ENCODE measurements at regions not wholly inside any gene's neighbourhood (a gene's known extent, or its start where the extent isn't known, plus 50 kb on each side); places are given as distances from the start of the nearest gene placed in this dataset.
"Not testable (repeated sequence)": the region's sequence is repeated elsewhere in the genome, so short reads cannot be mapped to it uniquely, and the experiment has no call there.

GRCh38 chr5:92665506-92665905 is 915.5 kb downstream of the NR2F1-AS1 start:
- DNase-seq = no peak

GRCh38 chr5:92662741-92663140 is 918.3 kb downstream of the NR2F1-AS1 start:
- DNase-seq = no peak

- no peak for DNase-seq
These were observed 921.8 kb downstream of the NR2F1-AS1 start for GRCh38 chr5:92659246-92659645.

- DNase-seq = not testable (repeated sequence)
These were observed 926.4 kb downstream of the NR2F1-AS1 start for GRCh38 chr5:92654601-92655000.

DNA sequence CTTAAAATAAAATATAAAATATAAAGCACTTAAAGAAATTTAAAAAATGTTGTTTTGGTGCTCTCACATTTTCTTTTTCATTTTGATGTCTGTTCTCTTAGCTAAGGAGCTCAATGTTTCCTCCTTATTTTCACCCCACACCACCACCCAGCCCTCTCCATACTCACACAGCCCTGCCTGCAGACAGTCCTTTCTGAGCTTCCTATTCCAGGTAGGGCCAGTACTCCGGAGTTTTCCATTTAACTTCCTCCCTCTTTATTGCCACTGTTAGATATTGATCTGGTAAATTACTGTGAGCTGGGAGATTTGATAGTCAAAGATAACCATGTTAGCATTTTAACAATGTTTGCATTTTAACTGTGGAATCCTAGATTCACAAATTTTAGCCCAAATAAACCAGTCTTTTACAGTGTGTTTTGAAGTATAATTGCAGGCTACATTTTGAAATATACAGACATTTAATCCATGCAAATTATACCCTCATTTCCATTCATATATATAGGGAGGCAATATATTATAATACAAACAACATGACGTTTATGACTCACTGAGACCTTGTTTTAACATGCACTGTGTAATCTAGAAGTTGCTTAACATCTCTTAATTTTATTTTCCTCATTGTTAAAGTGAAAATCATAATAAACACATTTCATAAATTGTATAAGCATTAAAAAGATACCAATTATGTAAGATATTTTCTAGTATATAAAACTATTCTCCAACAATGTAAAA is 927.1 kb downstream of the NR2F1-AS1 start:
- no peak for DNase-seq

GRCh38 chr5:92652756-92653155 is 928.3 kb downstream of the NR2F1-AS1 start:
- DNase-seq = no peak

DNA sequence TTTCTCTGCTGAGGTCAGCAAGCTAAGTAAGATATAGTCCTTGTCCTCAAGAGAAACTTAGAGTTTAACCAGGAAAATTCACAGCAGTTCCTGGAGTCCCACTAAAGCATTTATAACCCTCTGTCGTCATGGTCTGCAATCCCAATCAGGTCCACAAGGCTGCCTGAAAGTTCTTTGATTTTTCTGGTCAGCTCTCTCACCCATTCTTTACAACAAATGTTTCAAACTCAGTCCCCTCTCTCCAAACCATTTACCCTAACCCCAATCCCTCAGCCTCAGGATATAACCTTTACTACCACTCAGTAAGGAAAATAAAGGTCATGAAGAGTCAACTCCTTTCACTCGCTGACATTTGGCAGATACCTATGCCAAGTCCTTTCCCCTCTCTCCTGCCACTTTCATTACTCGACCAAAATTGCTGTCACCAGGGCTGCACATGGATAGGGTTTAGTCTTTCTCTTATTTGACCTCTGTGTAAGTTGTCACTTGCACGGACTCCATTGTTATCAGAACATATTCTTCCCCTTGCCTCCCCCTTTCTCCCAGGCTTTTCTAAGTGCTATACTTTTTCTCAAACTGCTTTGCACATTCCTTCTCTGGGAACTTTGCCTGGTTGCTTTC is 936.6 kb downstream of the NR2F1-AS1 start:
- DNase-seq = no peak

GRCh38 chr5:92641031-92641962 is 939.7 kb downstream of the NR2F1-AS1 start:
- DNase-seq = no peak

DNA sequence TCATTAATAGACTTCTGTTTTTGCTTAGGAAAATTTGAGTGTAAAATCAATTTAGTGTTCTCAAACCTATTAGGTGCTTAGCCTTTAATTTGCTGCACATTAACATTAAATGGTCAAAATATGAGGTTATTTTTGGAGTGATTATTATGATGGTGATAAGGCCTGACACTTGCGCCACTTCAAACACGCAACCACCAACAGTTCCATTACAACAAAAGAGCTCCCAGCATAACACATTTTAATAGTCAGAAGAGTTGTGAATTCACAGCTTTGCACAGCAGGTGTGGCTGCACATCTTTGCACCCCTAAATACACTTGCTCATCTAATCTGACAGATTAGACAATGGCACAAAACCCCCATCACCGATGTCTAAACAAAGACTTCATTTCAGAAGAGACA is 940.7 kb downstream of the NR2F1-AS1 start:
- DNase-seq = no peak

GRCh38 chr5:92637960-92638359 is 943.1 kb downstream of the NR2F1-AS1 start:
- DNase-seq = no peak

DNA sequence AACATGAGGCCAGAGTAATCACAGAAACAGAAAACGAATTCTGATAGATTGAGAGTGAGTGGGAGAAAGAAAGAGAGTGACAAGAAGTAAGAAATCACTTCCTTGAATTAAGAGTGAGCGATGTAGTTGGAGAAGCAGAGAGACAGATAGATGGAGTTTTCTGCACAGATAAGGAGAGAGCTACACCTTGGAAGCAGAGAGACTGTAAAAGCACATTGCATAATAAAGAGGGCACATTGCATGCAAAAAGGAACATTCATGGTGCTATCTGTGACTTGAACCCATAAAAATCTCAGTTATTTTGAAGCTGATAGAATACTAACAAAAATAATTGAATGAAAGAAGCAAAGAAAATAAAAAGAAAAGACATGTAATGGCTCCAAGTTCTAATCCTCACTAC is 943.8 kb downstream of the NR2F1-AS1 start:
- no peak for DNase-seq

GRCh38 chr5:92635001-92635461 is 946.0 kb downstream of the NR2F1-AS1 start:
- DNase-seq = no peak

DNA sequence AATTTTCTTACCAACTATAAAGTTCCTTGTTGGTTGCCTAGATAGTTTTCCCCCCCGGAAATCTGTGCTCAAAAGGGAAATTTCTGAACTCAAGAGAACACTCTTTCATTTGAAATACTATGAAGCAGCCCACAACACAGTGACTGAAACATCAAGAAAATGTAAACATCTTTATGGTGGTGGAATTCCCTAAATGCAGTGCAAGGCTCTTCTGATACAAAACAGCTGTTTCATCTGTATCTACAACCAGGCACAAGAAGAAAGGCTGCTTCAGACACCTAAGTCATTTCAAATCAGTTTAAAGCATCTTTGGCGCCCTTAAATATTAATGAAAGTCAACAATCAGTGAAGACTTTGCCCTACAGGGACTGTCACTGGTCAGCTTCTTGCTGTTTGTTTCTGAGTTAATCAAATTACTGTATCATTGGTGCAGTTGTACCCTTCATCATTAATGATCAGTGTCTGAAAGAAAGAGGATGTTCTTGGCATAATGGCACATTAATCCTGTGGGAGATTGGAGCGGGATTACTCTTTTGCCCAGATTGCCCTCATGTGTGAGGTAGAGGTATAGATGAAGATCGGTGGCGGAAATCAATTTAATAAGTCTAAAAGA is 947.0 kb downstream of the NR2F1-AS1 start:
- no peak for DNase-seq

GRCh38 chr5:92633176-92633575 is 947.8 kb downstream of the NR2F1-AS1 start:
- DNase-seq = no peak

- not testable (repeated sequence) for DNase-seq
These were observed 949.8 kb downstream of the NR2F1-AS1 start for GRCh38 chr5:92631237-92631701.

DNA sequence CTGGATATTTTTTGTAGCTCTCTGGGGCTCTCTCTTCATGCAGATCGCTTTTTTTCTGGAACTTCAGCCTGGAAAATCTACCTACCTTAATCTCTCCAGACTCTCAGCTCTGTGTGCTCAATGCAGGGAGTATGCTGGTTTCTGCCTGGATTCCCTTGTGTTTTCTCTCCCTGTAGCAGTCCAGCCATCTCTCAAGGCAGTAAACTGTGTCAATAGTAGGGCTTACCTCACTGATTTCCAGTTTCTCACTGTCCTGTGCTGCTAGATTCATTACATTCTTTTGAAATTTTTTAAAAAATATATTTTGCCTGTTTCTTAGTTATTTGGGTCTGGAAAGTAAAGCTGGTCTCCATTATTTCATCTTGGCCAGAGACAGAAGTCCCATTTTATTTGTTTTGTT is 951.4 kb downstream of the NR2F1-AS1 start:
- DNase-seq = no peak

- DNase-seq = no peak
These were observed 952.0 kb downstream of the NR2F1-AS1 start for GRCh38 chr5:92629000-92629399.

DNA sequence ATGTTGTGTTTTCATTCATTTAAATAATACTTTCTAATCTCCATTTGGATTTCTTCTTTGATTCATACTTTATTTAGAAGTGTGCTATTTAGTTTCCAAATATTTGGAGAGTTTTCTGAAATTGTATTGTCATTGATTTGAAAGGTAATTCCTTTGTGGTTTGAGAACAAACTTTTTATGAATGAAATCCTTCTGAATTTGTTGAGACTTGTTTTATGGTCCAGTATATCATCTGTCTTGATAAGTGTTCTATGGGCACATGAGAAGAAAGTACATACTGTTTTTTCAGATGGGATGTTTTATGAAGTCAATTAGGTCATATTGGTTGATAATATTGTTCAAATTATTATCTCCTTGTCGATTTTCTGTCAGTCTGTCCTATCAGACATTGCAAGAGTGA is 953.8 kb downstream of the NR2F1-AS1 start:
- no peak for DNase-seq

DNA sequence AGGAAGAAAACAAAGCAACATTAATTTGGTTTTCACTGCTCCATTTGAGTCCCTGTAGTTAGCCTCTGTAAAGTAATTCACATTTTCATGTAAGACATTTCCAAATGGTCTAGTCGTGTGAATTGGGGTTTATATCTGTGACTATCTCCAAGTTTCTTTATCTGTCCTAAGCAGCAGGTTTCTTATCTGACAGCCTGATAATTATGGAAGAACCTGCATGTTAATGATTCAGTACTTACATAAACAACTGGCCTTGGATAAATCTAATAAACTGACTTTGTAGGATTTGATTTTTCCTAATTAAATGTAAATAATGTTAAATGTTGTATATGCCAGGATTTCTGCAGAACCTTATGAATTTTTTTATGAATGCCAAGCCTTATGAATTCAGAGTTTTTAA is 964.9 kb downstream of the NR2F1-AS1 start:
- no peak for DNase-seq

DNA sequence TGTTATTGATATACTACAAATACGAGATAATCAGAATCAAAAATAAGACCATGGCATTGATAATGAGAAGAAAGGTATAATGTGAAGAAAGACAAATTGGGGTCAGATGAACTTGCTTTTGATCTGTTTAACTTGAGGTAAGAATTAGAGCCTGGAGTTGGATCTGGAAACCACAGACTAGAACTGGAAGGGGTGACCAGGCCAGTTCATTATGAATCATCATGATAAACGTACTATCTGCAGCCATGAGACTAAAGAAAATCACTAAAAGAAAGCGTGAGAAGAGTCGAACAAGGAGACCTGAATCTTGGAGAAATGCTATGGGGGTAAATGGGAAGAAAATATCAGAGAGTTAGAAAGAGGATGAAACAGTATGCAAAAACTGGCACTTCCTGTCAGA is 967.5 kb downstream of the NR2F1-AS1 start:
- no peak for DNase-seq

DNA sequence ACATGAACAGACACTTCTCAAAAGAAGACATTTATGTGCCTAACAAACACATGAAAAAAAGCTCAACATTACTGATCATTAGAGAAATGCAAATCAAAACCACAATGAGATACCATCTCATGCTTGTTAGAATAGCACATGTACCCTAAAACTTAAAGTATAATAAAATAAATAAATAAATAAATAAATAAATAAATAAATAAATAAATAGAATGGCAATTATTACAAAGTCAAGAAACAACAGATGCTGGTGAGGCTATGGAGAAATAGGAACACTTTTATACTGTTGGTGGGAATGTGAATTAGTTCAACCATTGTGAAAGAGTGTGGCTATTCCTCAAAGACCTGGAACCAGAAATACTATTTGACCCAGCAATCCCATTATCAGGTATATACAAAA is 970.6 kb downstream of the NR2F1-AS1 start:
- DNase-seq = not testable (repeated sequence)

- DNase-seq = no peak
These were observed 975.4 kb downstream of the NR2F1-AS1 start for GRCh38 chr5:92605591-92605990.

Measured in activated effector memory CD4-positive, alpha-beta T cell treated with anti-CD3 and anti-CD28 coated beads, Interleukin-2, amount 50 U/mL, for 16 hours (primary cell).